ENCODE measurements at regions not wholly inside any gene's neighbourhood (a gene's known extent, or its start where the extent isn't known, plus 50 kb on each side); places are given as distances from the start of the nearest gene placed in this dataset.

GRCh38 chr12:42648061-42648460 is 58.5 kb upstream of the PRICKLE1 start:
- no peak for DNase-seq

GRCh38 chr12:42643881-42644579 is 54.5 kb upstream of the PRICKLE1 start:
- DNase-seq, result no peak

GRCh38 chr12:42641221-42641885 is 51.8 kb upstream of the PRICKLE1 start:
- DNase-seq, result no peak

- DNase-seq, result no peak
Measured at GRCh38 chr12:42640391-42640790, 50.8 kb upstream of the PRICKLE1 start.

- DNase-seq, result no peak
Measured at GRCh38 chr12:42639556-42639955, 50.0 kb upstream of the PRICKLE1 start.
